Panc1 (cell line): ENCODE measurements at regions not wholly inside any gene's neighbourhood (a gene's known extent, or its start where the extent isn't known, plus 50 kb on each side); places are given as distances from the start of the nearest gene placed in this dataset.

Experiments used
- ATAC-seq: fragments of 200-7000 bp; cut with Tn5 transposase; 2 replicates; pipeline ENCODE4 v1.9.1; 2020; ENCODE audit warnings: mild to moderate bottlenecking, moderate library complexity
- BruUV-seq: library from RNA; stranded (reverse); fragments of 400-500 nt; replicated peaks from 2 replicates; lab custom pipeline; 2021; lab: Mats Ljungman, UMichigan
- CTCF ChIA-PET: fragments of 300-600 bp; sonication (Branson Sonifier 250); formaldehyde crosslinking; loops from one replicate; lab custom pipeline; 2022; ENCODE audit warnings: antibody characterized with exemption; lab: Charles Lee
- POLR2A ChIA-PET: fragments of 300-600 bp; sonication (Branson Sonifier 250); formaldehyde crosslinking; loops from one replicate; lab custom pipeline; 2022; ENCODE audit warnings: antibody characterized with exemption; lab: Charles Lee
- DNase-seq: peaks from one replicate; pipeline ENCODE4 v3.0.0-alpha.2; 2010; ENCODE audit warnings: low read depth, low spot score
- H3K27ac ChIP-seq: 2 replicates; pipeline ENCODE4 v1.5.1; 2011; ENCODE audit warnings: mild to moderate bottlenecking, low read length, inconsistent platforms
- H3K27me3 ChIP-seq: fragments of 200-500 bp; sonication (Bioruptor generic); 2 replicates; pipeline ENCODE4 v1.6.0; 2014; ENCODE audit warnings: low read length, inconsistent platforms; ENCODE audit not compliant: control insufficient read depth, insufficient read depth
- H3K36me3 ChIP-seq: fragments of 200-500 bp; sonication (Bioruptor generic); 2 replicates; pipeline ENCODE4 v1.5.1; 2014; ENCODE audit warnings: inconsistent platforms, mild to moderate bottlenecking, low read length, moderate library complexity; ENCODE audit not compliant: control insufficient read depth, insufficient read depth
- H3K4me1 ChIP-seq: 2 replicates; pipeline ENCODE4 v1.5.1; 2011; ENCODE audit warnings: inconsistent platforms, mild to moderate bottlenecking, low read length, moderate library complexity; ENCODE audit not compliant: control insufficient read depth, insufficient read depth
- H3K4me3 ChIP-seq, 2 experiments: 2 replicates each; pipeline ENCODE4 v1.5.1; 2011 to 2012; ENCODE audit warnings: low read depth in 2 of 2, low read length in 2 of 2, mild to moderate bottlenecking in 2 of 2, inconsistent platforms in 1 of 2, moderate library complexity in 1 of 2
- H3K9me3 ChIP-seq: fragments of 200-500 bp; sonication (Bioruptor generic); 2 replicates; pipeline ENCODE4 v1.5.1; 2014; ENCODE audit warnings: low read depth, mild to moderate bottlenecking, inconsistent platforms, low read length, moderate library complexity; ENCODE audit not compliant: control insufficient read depth, insufficient read depth
- CTCF ChIP-seq: fragments of 450-650 bp; IDR thresholded peaks from 2 replicates; pipeline ENCODE4 v1.5.1; 2017; ENCODE audit warnings: mild to moderate bottlenecking
- POLR2AphosphoS5 ChIP-seq: IDR thresholded peaks from 2 replicates; pipeline ENCODE4 v1.6.1; 2012; ENCODE audit warnings: mild to moderate bottlenecking, low read depth, low read length, moderate library complexity
- REST ChIP-seq, 2 experiments: IDR thresholded peaks; 2 replicates each; pipeline ENCODE4 v1.6.1; 2011 to 2012; ENCODE audit warnings: low read depth in 2 of 2, control low read depth in 1 of 2, low read length in 1 of 2, mild to moderate bottlenecking in 1 of 2, moderate library complexity in 1 of 2; ENCODE audit not compliant: insufficient read depth in 1 of 2
- SIN3A ChIP-seq: IDR thresholded peaks from 2 replicates; pipeline ENCODE4 v1.6.1; 2012; ENCODE audit warnings: low read depth, mild to moderate bottlenecking, low read length, moderate library complexity, borderline replicate concordance; ENCODE audit not compliant: insufficient read depth
- TCF7L2 ChIP-seq: IDR thresholded peaks from 2 replicates; pipeline ENCODE4 v1.6.1; 2011; ENCODE audit warnings: mild to moderate bottlenecking, low read depth, low read length, inconsistent platforms
- in situ Hi-C: cut with HindIII; loops from 2 replicates; pipeline ENCODE4 v1.10.0; 2016; ENCODE audit warnings: low sequenced_read_pairs, low pct_unique_long_range_greater_than_20kb
- intact Hi-C: fragments of 100-400 bp; cut with micrococcal nuclease; formaldehyde crosslinking; loops from one replicate; pipeline ENCODE4 v1.10.0; 2022; ENCODE audit not compliant: unreplicated experiment

GRCh38 chr13:44072536-44072935, 192.8 kb downstream of the LACC1 start:
- intact Hi-C loops: no loop called here
- TF ChIP-seq SIN3A: no peak
- TF ChIP-seq CTCF: no peak
- TF ChIP-seq REST (IDR thresholded peaks at IDR 0.05; ENCODE audit: insufficient read depth in 1 of 2, low read depth in 2 of 2, low read length in 1 of 2): no peak
- no peak for TF ChIP-seq POLR2AphosphoS5
- TF ChIP-seq TCF7L2: no peak
- in situ Hi-C loops: no loop called here
- Histone ChIP-seq H3K4me3 (no peak overlapping the region), H3K9me3 (no peaks in the 10 kb centered on the region), H3K27me3 (no peaks in the 10 kb centered on the region), H3K4me1 (no peaks in the 10 kb centered on the region), H3K36me3 (no peaks in the 10 kb centered on the region), H3K27ac (no peak overlapping the region)
- ATAC-seq (no peak), DNase-seq (no peak)
- CTCF ChIA-PET: no interaction called here
- no TSS peak for BruUV-seq
- POLR2A ChIA-PET: no interaction called here

- CTCF ChIA-PET: no interaction called here
- H3K36me3 ChIP-seq: no peaks in the 10 kb centered on the region
- BruUV-seq: no TSS peak
- DNase-seq (no peak), ATAC-seq (no peak)
- H3K4me3 ChIP-seq: no peak overlapping the region
- H3K27ac ChIP-seq: no peak overlapping the region
- intact Hi-C loops: no loop called here
- TF ChIP-seq TCF7L2: no peak
- TF ChIP-seq POLR2AphosphoS5: no peak
- TF ChIP-seq CTCF: no peak
- no peak for TF ChIP-seq REST (IDR thresholded peaks at IDR 0.05; ENCODE audit: insufficient read depth in 1 of 2, low read depth in 2 of 2, low read length in 1 of 2)
- TF ChIP-seq SIN3A: no peak
- POLR2A ChIA-PET: no interaction called here
- H3K9me3 ChIP-seq: no peaks in the 10 kb centered on the region
- H3K27me3 ChIP-seq: no peaks in the 10 kb centered on the region
- in situ Hi-C loops: no loop called here
- no peaks in the 10 kb centered on the region for H3K4me1 ChIP-seq
These were observed 194.9 kb downstream of the LACC1 start for GRCh38 chr13:44074611-44075010.
